Mesendoderm (in vitro differentiated cells): ENCODE measurements at regions not wholly inside any gene's neighbourhood (a gene's known extent, or its start where the extent isn't known, plus 50 kb on each side); places are given as distances from the start of the nearest gene placed in this dataset.

ENCODE experiments used
- DNase-seq: peaks from one replicate; pipeline ENCODE4 v3.0.0; 2013
- H2AK5ac ChIP-seq: 2 replicates; pipeline ENCODE4 v1.6.1; 2013; ENCODE audit warnings: low read length, inconsistent platforms
- H2BK120ac ChIP-seq: 2 replicates; pipeline ENCODE4 v1.6.1; 2013; ENCODE audit warnings: low read depth, mild to moderate bottlenecking, low read length, moderate library complexity, mixed read lengths
- H2BK15ac ChIP-seq: replicated peaks from 2 replicates; pipeline ENCODE4 v1.6.1; 2013; ENCODE audit warnings: low read depth, mild to moderate bottlenecking, moderate library complexity
- H2BK5ac ChIP-seq: 2 replicates; pipeline ENCODE4 v1.6.1; 2013; ENCODE audit warnings: low read length, inconsistent platforms
- H3K18ac ChIP-seq: 2 replicates; pipeline ENCODE4 v1.6.1; 2013; ENCODE audit warnings: mild to moderate bottlenecking, low read length, mixed read lengths
- H3K23ac ChIP-seq: one replicate; pipeline ENCODE4 v1.6.1; 2013; ENCODE audit warnings: low read length
- H3K27ac ChIP-seq: 2 replicates; pipeline ENCODE4 v1.5.1; 2013; ENCODE audit warnings: low read depth, mild to moderate bottlenecking, inconsistent platforms, low read length, moderate library complexity
- H3K27me3 ChIP-seq: 2 replicates; pipeline ENCODE4 v1.6.1; 2013; ENCODE audit warnings: low read length, control low read depth, mild to moderate bottlenecking, inconsistent platforms; ENCODE audit not compliant: insufficient read depth, poor library complexity
- H3K36me3 ChIP-seq: 2 replicates; pipeline ENCODE4 v1.6.1; 2013; ENCODE audit warnings: low read length, inconsistent platforms; ENCODE audit not compliant: control insufficient read depth, insufficient read depth
- H3K4ac ChIP-seq: one replicate; pipeline ENCODE4 v1.6.1; 2013; ENCODE audit warnings: low read depth, mild to moderate bottlenecking, low read length, moderate library complexity
- H3K4me1 ChIP-seq: 2 replicates; pipeline ENCODE4 v1.6.1; 2013; ENCODE audit warnings: low read depth, low read length, inconsistent platforms; ENCODE audit not compliant: control insufficient read depth
- H3K4me2 ChIP-seq: 2 replicates; pipeline ENCODE4 v1.6.1; 2013; ENCODE audit warnings: low read length
- H3K4me3 ChIP-seq: 2 replicates; pipeline ENCODE4 v1.5.1; 2013; ENCODE audit warnings: mild to moderate bottlenecking, low read length
- H3K56ac ChIP-seq: one replicate; pipeline ENCODE4 v1.6.1; 2013; ENCODE audit warnings: low read length
- H3K79me1 ChIP-seq: 2 replicates; pipeline ENCODE4 v1.6.1; 2013; ENCODE audit warnings: low read length, inconsistent platforms
- H3K79me2 ChIP-seq: 2 replicates; pipeline ENCODE4 v1.6.1; 2013; ENCODE audit warnings: mild to moderate bottlenecking, low read length; ENCODE audit not compliant: control insufficient read depth, insufficient read depth
- H3K9ac ChIP-seq: 2 replicates; pipeline ENCODE4 v1.6.1; 2013; ENCODE audit warnings: low read length, inconsistent platforms
- H4K5ac ChIP-seq: one replicate; pipeline ENCODE4 v1.6.1; 2013; ENCODE audit warnings: low read length
- H4K8ac ChIP-seq: one replicate; pipeline ENCODE4 v1.6.1; 2013; ENCODE audit warnings: low read depth, mild to moderate bottlenecking, control low read depth, low read length, moderate library complexity
- WGBS: extraction: QIAGEN DNeasy Blood & Tissue Kit; methylation state at CpG from one replicate; pipeline ENCODE4 v1.1.7; 2013; ENCODE audit warnings: low lambda C conversion rate, missing lambda C conversion rate; ENCODE audit not compliant: insufficient coverage; ENCODE audit errors: extremely low coverage; 5-methylcytosine and 5-hydroxymethylcytosine counted together

- Histone ChIP-seq H3K27ac (no peak overlapping the region), H3K4ac (no peak overlapping the region), H4K8ac (no peak overlapping the region), H3K4me1 (no peaks in the 10 kb centered on the region), H3K23ac (no peak overlapping the region), H3K79me1 (no peaks in the 10 kb centered on the region), H3K4me2 (no peak overlapping the region), H3K79me2 (no peaks in the 10 kb centered on the region), H3K18ac (no peak overlapping the region), H4K5ac (no peak overlapping the region), H3K9ac (no peak overlapping the region), H2BK15ac (no peak overlapping the region), H3K56ac (no peak overlapping the region), H3K36me3 (no peaks in the 10 kb centered on the region), H2AK5ac (no peak overlapping the region), H2BK5ac (no peak overlapping the region), H3K27me3 (no peaks in the 10 kb centered on the region), H3K4me3 (no peak overlapping the region), H2BK120ac (no peak overlapping the region)
- no peak for DNase-seq
- WGBS, result no CpG with 5 or more reads among the region's 11 CpGs
Measured at GRCh38 chr18:78719821-78720220, 259.8 kb upstream of the SALL3 start.

GRCh38 chr18:78720456-78721237 is 259.0 kb upstream of the SALL3 start:
- Histone ChIP-seq H3K56ac (no peak overlapping the region), H2BK120ac (no peak overlapping the region), H3K9ac (no peak overlapping the region), H3K23ac (no peak overlapping the region), H3K4me1 (no peaks in the 10 kb centered on the region), H4K8ac (no peak overlapping the region), H3K79me1 (no peaks in the 10 kb centered on the region), H3K4me3 (no peak overlapping the region), H3K36me3 (no peaks in the 10 kb centered on the region), H2BK15ac (no peak overlapping the region), H3K27me3 (no peaks in the 10 kb centered on the region), H4K5ac (no peak overlapping the region), H2AK5ac (no peak overlapping the region), H3K79me2 (no peaks in the 10 kb centered on the region), H2BK5ac (no peak overlapping the region), H3K4ac (no peak overlapping the region), H3K4me2 (no peak overlapping the region), H3K27ac (no peak overlapping the region), H3K18ac (no peak overlapping the region)
- DNase-seq, result peak; percentile 2
- no CpG with 5 or more reads among the region's 33 CpGs for WGBS

DNA sequence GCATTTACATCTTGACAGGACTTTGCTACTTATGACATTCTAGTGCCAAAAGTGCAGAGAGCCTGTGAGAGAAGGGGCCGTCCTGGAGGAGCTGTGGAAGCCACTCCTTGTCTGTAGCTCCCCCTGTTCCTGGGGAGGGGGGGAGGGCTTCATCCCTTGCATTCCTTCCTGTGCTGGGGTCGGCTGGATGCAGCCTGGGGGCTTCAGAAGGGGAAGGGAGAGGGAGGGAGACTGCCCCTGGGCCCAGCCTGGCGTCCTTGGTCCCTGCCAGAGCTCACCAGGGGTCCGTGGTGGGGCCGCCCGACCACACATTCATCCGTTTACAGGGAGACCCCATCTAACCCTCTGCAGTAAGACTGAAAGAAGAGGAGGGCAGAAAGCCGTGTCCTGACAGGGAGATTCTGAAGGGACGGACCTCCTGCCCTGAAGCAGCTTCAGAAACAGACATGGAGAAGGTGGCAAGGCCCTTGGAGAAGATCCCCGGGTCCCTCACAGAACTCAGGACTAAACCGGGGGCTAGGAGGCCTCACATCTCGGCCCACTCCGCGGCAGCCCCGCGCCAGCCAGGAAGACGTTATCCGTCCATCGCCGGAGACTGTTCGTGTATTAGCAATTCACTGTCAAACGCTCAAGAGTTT is 258.3 kb upstream of the SALL3 start:
- no peak overlapping the region for H2AK5ac ChIP-seq
- H2BK5ac ChIP-seq, result no peak overlapping the region
- H3K4me2 ChIP-seq, result no peak overlapping the region
- H3K79me2 ChIP-seq, result no peaks in the 10 kb centered on the region
- H2BK15ac ChIP-seq, result no peak overlapping the region
- no peak overlapping the region for H3K23ac ChIP-seq
- H3K4ac ChIP-seq, result peak overlapping the region; percentile 0
- no peak overlapping the region for H2BK120ac ChIP-seq
- no CpG with 5 or more reads among the region's 22 CpGs for WGBS
- H3K79me1 ChIP-seq, result no peaks in the 10 kb centered on the region
- no peaks in the 10 kb centered on the region for H3K4me1 ChIP-seq
- H3K27me3 ChIP-seq, result no peaks in the 10 kb centered on the region
- H4K5ac ChIP-seq, result no peak overlapping the region
- H3K27ac ChIP-seq, result no peak overlapping the region
- peak overlapping the region; percentile 50 for H3K56ac ChIP-seq
- H3K36me3 ChIP-seq, result no peaks in the 10 kb centered on the region
- H3K4me3 ChIP-seq, result no peak overlapping the region
- H3K18ac ChIP-seq, result no peak overlapping the region
- peak; percentile 57 for DNase-seq
- no peak overlapping the region for H3K9ac ChIP-seq
- no peak overlapping the region for H4K8ac ChIP-seq

DNA sequence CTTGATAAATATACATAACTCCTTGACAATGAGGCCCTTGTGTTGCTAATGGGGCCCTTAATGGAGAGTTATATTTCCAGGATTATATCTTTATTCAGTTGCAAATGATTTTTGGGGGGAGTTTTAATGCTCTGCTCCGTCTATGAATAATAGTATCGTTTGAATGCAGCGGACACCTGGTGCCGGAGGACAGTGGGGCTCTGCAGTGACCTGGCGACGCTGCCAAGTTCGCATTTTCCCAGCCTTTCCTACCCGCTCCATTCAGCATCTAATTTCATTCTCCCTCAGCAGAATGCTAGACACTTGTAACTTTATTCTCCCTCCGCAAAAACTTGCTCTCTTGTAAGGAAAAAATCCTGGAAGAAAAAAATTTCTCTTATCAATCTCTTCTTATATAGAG is 257.6 kb upstream of the SALL3 start:
- no peak overlapping the region for H3K9ac ChIP-seq

DNA sequence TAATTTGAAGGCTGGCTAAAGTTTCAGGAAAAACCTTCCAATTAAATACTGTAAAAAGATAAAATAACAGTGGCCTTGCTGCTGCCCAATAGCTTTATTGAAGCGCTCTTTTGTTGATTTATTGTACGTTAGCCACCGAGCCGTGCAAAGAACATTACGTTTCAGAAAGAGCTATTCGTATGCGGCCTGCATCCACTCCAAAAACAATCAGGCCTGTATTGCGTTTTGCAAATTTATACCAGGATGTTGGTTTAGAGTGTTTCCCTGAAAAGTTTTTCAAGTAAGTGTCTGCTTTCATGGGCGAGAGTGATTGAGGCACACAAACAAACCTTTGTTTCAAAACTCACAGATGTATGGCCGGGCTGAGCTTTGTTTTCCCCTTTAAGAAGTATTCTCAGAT is 257.2 kb upstream of the SALL3 start:
- Histone ChIP-seq H3K4me2 (no peak overlapping the region), H3K79me1 (no peaks in the 10 kb centered on the region), H4K5ac (no peak overlapping the region), H3K27me3 (no peaks in the 10 kb centered on the region), H4K8ac (no peak overlapping the region), H3K18ac (no peak overlapping the region), H3K23ac (no peak overlapping the region), H2BK120ac (no peak overlapping the region), H2BK15ac (no peak overlapping the region), H3K27ac (no peak overlapping the region), H3K36me3 (no peaks in the 10 kb centered on the region), H3K9ac (no peak overlapping the region), H3K4ac (no peak overlapping the region), H3K79me2 (no peaks in the 10 kb centered on the region), H3K4me1 (no peaks in the 10 kb centered on the region), H3K4me3 (no peak overlapping the region), H3K56ac (no peak overlapping the region), H2AK5ac (no peak overlapping the region), H2BK5ac (no peak overlapping the region)
- no CpG with 5 or more reads among the region's 10 CpGs for WGBS
- DNase-seq, result no peak

More for the DNA sequence above, 257.6 kb upstream of the SALL3 start:
- Histone ChIP-seq H2BK120ac (no peak overlapping the region), H3K4ac (no peak overlapping the region), H2BK15ac (no peak overlapping the region), H3K36me3 (no peaks in the 10 kb centered on the region), H3K27me3 (no peaks in the 10 kb centered on the region), H3K27ac (no peak overlapping the region), H3K4me1 (no peaks in the 10 kb centered on the region), H2BK5ac (no peak overlapping the region), H3K56ac (no peak overlapping the region), H2AK5ac (no peak overlapping the region), H4K8ac (no peak overlapping the region), H3K4me2 (no peak overlapping the region), H3K23ac (no peak overlapping the region), H3K79me2 (no peaks in the 10 kb centered on the region), H4K5ac (no peak overlapping the region), H3K4me3 (no peak overlapping the region), H3K18ac (no peak overlapping the region), H3K79me1 (no peaks in the 10 kb centered on the region)
- DNase-seq, result peak; percentile 6
- no CpG with 5 or more reads among the region's 9 CpGs for WGBS
